Neuronal stem cell (in vitro differentiated cells): ENCODE measurements at regions not wholly inside any gene's neighbourhood (a gene's known extent, or its start where the extent isn't known, plus 50 kb on each side); places are given as distances from the start of the nearest gene placed in this dataset. TPM values are rescaled to one million over a fixed set of nuclear protein-coding genes. Genes with fewer than 3 reads are reported as not detected.

ENCODE experiments used
- small RNA-seq: library from polyadenylated mRNA; stranded (forward); fragments of <200 nt; extraction: miRNeasy Mini kit (QIAGEN cat#:217004); gene quantifications from one replicate; pipeline ENCODE3, GENCODE V24; 2013; ENCODE audit not compliant: insufficient read depth

Small RNA genes in the stretch of these regions (small RNA-seq; reads per million reads assigned to genes)
- gene RF00012: not detected
